Mammary epithelial cell (primary cell): ENCODE measurements at regions not wholly inside any gene's neighbourhood (a gene's known extent, or its start where the extent isn't known, plus 50 kb on each side); places are given as distances from the start of the nearest gene placed in this dataset.

Source experiments
- CTCF ChIP-seq, 2 donors: IDR thresholded peaks in 1 of 2; conservative IDR thresholded peaks in 1 of 2; 2 replicates each; pipeline ENCODE4 v1.5.1; 2011 to 2012; ENCODE audit warnings: inconsistent platforms in 2 of 2, low read length in 2 of 2, mild to moderate bottlenecking in 2 of 2, control low read depth in 1 of 2, low read depth in 1 of 2; ENCODE audit not compliant: insufficient read depth in 1 of 2; ENCODE audit errors: extremely low read depth in 1 of 2
- EZH2 ChIP-seq: IDR thresholded peaks from 2 replicates; pipeline ENCODE4 v1.6.1; 2012; ENCODE audit warnings: low read length, inconsistent platforms, borderline replicate concordance

- TF ChIP-seq CTCF (conservative IDR thresholded peaks at IDR 0.05 in 1 of 2, IDR thresholded peaks at IDR 0.05 in 1 of 2; ENCODE audit: extremely low read depth in 1 of 2, insufficient read depth in 1 of 2, low read depth in 1 of 2, low read length in 2 of 2): no peak
- TF ChIP-seq EZH2: no peak
These were observed 104.7 kb upstream of the RTL1 start for GRCh38 chr14:101008196-101008595.
